NOMO-1 treated with DMSO at 0.1 percent for 48 hours (cell line): ENCODE measurements at regions not wholly inside any gene's neighbourhood (a gene's known extent, or its start where the extent isn't known, plus 50 kb on each side); places are given as distances from the start of the nearest gene placed in this dataset.
"Not testable (repeated sequence)": the region's sequence is repeated elsewhere in the genome, so short reads cannot be mapped to it uniquely, and the experiment has no call there.

Source experiments
- DNase-seq: peaks from one replicate; lab custom pipeline; 2025; ENCODE audit not compliant: unreplicated experiment; lab: John Stamatoyannopoulos, UW

DNA sequence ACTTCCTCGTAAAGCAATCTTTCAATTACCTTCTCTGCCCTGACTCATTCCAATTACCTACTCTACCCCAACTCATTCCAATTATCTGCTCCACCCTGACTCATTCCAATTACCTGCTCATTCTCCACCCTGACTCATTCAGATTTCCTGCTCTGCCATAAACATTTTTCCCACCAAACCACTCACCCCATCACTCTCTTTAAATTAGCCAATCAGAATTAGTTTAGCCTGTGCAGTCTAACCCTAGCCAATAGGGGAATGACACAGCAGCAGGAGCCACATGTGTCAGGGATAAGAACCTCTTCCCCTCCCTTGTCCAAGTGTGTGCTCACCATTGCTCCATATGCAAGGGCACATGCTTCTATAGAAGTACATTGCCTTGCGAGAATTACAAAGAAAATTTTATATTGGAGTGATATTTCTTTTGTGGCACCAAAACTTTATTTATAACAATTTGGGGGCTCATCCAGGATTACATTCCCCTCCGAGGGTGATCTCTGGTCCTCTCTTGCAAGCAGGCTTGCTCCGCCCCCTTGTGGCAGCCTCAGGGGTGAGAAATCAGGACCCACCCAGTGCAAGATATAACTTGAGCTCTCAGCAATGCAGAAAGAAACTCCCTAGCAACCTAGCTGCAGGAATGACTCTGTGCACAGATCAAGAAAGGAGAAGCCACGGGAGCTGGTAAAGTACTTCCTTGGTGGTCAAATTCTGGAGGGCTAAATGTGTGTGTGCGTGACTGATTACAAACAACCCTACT lies 551.9 kb upstream of the EYS start:
- not testable (repeated sequence) for DNase-seq

DNA sequence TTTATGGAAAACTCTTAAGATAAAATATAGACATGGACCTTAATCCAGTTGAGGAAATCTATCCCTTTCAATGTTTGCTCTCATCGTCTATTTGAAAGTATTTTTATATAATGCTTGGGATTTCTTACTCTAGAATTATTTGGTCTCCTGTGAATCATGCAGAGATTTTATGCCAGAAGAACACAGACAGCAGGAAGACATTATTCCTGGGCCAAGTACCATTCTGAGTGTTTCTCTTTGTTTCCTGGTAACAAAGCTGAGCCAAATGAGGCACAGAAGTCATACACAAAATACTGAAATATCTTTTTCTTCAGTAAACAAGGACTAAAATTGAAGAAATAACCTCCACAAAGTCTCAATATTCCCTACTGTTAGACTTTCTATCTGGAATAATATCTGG lies 538.2 kb upstream of the EYS start:
- no peak for DNase-seq

DNA sequence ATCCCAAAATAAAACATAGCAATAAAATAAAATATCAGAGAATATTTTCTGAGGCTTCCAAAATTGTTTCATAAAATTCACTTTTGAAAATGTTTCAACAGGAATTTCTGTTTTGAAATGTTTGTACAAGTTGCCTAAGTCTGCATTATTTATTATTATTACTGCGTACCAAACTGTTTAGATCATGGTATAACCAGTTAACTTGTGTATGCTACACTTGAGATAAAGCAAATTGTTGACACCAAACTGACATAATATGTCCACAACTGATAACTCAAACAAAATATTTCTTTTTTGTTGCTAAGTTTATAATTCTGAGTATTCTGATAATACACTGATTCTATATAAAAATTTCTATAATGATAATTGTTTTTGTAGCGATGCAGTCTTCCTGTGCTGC lies 531.8 kb upstream of the EYS start:
- DNase-seq: no peak

DNA sequence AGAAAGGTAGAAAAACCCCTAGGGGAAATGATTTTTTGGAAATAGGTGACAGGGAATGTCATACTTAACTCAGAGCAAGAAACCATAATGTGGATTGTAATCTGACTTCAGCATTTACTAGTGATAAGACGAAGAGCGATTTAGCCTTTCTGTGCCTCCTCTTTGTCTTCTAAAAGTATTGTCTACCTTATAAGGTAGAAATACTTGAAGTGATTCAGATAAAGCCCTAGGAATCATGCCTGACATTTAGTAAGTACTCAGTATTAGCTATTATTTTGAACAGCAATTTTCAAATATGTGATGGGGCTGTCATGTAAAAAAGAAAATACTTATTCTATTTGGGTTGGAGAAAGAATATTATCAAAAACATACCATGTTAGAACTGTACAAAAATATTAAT lies 525.9 kb upstream of the EYS start:
- no peak for DNase-seq

DNA sequence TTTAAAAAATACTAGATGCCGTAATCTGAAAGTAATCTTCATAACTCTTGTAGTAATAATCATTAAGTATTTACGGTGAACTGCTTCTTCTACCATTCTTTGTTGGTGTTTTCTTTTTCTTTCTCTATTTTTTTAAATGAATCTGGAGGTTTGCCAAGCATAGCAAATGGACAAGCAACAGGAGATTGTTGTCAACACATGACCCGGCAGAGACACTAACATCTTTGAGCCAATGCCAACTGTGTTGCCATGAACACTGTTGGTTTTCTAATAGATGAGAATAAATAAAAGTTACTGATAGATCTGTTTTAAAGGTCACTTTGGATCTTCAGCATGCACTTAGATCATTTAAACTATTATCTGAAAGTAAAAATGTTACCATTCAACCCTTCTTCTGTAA lies 523.6 kb upstream of the EYS start:
- no peak for DNase-seq

DNA sequence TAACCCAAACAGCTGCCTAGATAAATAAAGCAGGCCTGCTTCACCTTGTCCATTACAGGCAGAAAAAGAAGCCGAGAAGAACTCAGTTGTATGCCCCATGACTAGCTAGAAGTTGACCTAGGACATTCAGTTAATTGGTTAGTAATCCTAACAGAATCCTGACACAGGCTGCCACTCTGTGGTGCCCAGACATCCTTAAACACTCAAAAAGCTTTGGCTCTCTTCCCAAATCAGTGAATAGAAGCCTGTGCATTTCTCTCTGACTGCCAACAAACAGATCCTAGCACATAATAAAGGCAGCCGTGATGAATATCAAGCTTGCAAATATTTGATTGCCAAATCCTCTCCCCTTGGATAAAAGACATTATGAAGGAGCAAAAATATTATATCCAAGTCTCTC lies 519.1 kb upstream of the EYS start:
- no peak for DNase-seq

DNA sequence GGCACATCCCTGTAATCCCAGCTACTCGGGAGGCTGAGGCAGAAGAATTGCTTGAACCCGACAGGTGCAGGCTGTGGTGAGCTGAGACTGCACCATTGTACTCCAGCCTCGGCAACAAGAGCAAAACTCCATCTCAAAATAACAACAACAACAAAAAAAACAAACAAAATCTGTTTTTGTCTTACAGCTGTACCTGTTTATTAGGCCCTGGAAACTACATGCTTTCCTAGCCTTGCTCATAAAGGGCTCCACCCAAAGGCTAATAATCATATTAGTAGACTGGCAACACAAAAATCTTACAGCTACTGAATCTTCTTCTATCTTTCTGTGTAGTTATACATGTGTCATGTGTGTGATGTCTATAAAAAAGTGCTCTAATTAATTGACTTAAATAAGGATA lies 503.9 kb upstream of the EYS start:
- DNase-seq: no peak

- no peak for DNase-seq
Observed at GRCh38 chr6:66200390-66200789, 493.4 kb upstream of the EYS start.

- no peak for DNase-seq
Observed at GRCh38 chr6:66199171-66199570, 492.1 kb upstream of the EYS start.

- no peak for DNase-seq
Observed at GRCh38 chr6:66198062-66198624, 491.1 kb upstream of the EYS start.

DNA sequence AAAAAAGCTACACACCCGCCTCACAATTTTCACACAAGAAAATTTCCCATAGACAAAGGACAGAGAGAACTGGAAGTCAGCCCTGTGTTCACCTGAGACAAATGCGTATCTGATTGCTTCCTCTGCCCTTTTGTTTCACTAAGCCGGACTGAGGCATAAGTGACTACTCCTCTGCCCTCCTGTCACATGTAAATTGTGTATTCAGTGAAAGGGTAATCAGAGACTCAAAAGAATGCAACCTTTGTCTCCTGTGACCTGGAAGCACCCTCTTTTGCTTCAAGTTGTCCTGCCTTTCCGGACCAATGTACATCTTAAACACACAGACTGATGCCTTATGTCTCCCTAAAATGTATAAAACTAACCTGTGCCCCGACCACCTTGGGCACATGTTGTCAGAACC lies 483.8 kb upstream of the EYS start:
- no peak for DNase-seq

DNA sequence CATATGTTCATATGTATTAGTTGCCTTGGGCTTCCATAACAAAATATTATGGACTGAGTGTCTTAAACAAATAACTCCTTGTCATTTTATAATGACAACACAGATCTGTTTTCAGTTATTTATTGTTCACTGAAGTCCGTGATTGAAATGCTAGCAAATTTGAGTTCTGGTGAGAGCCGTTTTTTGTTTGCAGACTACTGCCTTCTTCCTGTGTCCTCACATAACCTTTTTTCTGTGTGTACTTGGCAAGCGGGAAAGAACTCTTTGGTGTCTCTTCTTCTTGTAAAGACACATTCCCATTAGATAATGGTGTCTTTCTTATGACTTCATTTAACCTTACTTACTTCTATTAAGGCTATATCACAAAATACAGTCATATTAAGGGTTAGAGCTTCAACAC lies 482.9 kb upstream of the EYS start:
- no peak for DNase-seq

GRCh38 chr6:66186756-66187155 lies 479.7 kb upstream of the EYS start:
- DNase-seq: no peak

- no peak for DNase-seq
Observed at GRCh38 chr6:66184091-66184490, 477.1 kb upstream of the EYS start.

DNA sequence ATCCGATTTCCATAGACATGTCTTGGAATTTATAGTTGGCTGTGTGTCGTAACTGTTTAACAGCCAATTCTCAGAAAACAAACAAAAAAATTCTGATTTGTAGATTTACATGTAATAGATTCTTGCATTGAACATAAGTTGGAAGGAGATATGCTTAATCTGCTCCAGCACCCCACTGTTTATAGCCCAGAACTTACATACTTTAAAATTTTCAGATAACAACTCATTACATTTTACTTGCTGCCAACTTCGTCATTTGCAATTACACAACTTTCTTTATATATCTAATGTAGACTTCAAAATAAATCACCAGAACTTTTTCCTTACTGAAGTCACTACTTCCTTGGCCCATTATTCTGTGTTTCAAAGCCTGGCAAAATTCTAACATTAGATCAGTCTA lies 472.3 kb upstream of the EYS start:
- DNase-seq: no peak

GRCh38 chr6:66173587-66173986 lies 466.6 kb upstream of the EYS start:
- no peak for DNase-seq

DNA sequence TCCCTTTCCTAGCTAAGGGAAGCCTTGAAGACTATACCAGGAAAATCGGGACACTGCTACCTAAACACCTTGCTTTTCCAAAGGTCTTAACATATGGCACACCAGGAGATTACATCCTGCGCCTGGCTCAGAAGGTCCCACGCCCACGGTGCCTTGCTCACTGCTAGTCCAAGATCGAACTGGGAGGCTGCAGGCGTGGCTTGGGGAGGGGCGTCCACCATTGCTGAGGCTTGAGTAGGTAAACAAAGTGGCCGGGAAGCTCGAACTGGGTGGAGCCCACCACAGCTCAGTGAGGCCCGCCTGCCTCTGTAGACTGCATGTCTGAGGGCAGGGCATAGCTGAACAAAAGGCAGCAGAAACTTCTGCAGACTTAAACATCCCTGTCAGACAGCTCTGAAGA lies 459.7 kb upstream of the EYS start:
- DNase-seq: not testable (repeated sequence)

DNA sequence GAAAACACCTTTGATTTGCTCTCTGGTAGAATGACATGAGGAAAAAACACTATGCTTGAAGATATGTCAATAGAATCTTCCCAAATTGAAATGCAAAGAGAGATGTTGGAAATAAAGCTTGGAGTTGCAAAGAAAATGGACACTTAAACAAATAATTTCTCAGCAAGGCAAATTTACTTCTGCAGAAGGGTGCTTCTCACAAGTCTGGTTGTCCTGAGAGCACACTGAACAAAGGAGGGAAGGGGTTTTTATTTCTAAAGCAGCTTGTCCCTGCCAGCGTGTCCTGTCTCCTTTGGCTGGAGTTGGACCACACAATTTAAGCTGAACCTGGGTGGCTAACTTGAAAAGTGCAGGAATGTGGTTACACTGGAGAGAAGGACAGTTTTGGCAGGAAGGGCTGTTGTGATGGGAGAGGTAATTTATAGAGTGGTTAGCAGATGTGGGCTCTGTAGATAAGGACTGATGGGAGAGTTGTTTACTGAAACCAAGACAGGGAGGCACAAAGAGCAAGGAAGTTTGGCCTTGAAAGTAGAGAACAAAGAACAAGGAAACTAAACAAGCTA lies 454.6 kb upstream of the EYS start:
- DNase-seq: no peak

GRCh38 chr6:66159937-66160336 lies 452.9 kb upstream of the EYS start:
- DNase-seq: no peak

DNA sequence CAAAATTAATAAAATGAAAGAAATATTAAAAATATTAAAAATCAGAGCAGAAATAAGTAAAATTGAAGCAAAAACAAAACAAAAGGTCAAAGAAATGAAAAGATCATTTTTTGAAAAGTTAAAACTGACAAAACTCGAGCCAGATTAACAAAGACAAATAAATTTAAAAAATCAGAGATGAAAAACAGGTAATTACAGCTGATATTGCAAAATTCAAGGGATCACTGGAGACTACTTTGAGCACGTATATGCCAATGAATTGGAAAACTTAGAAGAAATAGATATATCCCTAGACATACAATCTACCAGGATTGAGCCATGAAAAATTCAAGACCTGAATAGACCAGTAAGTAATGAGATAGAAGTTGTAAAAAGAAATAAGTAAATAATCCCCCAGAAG lies 446.2 kb upstream of the EYS start:
- no peak for DNase-seq

GRCh38 chr6:66149132-66149531 lies 442.1 kb upstream of the EYS start:
- DNase-seq: no peak

- no peak for DNase-seq
Observed at GRCh38 chr6:66145867-66146266, 438.8 kb upstream of the EYS start.

- DNase-seq: no peak
Observed at GRCh38 chr6:66134021-66134420, 427.0 kb upstream of the EYS start.
